Astrocyte (in vitro differentiated cells and primary cell): ENCODE measurements at regions not wholly inside any gene's neighbourhood (a gene's known extent, or its start where the extent isn't known, plus 50 kb on each side); places are given as distances from the start of the nearest gene placed in this dataset.

Experiments used
- DNase-seq: peaks from one replicate; pipeline ENCODE4 v3.0.0-alpha.2; 2010; ENCODE audit warnings: low read depth
- FAIRE-seq: peaks from 2 replicates; lab custom pipeline; 2011; peaks lifted over from hg19 to GRCh38; lab: Jason Lieb, UNC
- H2AFZ ChIP-seq: 2 replicates; pipeline ENCODE4 v1.6.0; 2012; ENCODE audit warnings: low read depth, low read length, inconsistent platforms
- H3K27ac ChIP-seq: 2 replicates; pipeline ENCODE4 v1.5.1; 2011; ENCODE audit warnings: low read depth, low read length, inconsistent platforms
- H3K27me3 ChIP-seq: 2 replicates; pipeline ENCODE4 v1.6.0; 2011; ENCODE audit warnings: low read length, inconsistent platforms; ENCODE audit not compliant: insufficient read depth
- H3K36me3 ChIP-seq: 2 replicates; pipeline ENCODE4 v1.5.1; 2011; ENCODE audit warnings: low read length, inconsistent platforms; ENCODE audit not compliant: insufficient read depth
- H3K4me1 ChIP-seq: 2 replicates; pipeline ENCODE4 v1.5.1; 2011; ENCODE audit warnings: low read length, inconsistent platforms; ENCODE audit not compliant: insufficient read depth
- H3K4me2 ChIP-seq: 2 replicates; pipeline ENCODE4 v1.6.0; 2012; ENCODE audit warnings: low read length, inconsistent platforms
- H3K4me3 ChIP-seq: 2 replicates; pipeline ENCODE4 v1.5.1; 2011; ENCODE audit warnings: low read depth, mild to moderate bottlenecking, low read length, inconsistent platforms; ENCODE audit not compliant: insufficient read depth
- H3K79me2 ChIP-seq: 2 replicates; pipeline ENCODE4 v1.6.0; 2012; ENCODE audit warnings: mild to moderate bottlenecking, low read length, inconsistent platforms; ENCODE audit not compliant: insufficient read depth
- H3K9ac ChIP-seq: 2 replicates; pipeline ENCODE4 v1.6.0; 2012; ENCODE audit warnings: mild to moderate bottlenecking, low read length, inconsistent platforms
- H3K9me3 ChIP-seq: 2 replicates; pipeline ENCODE4 v1.5.1; 2012; ENCODE audit warnings: low read depth, mild to moderate bottlenecking, low read length, inconsistent platforms; ENCODE audit not compliant: insufficient read depth
- H4K20me1 ChIP-seq: 2 replicates; pipeline ENCODE4 v1.6.0; 2012; ENCODE audit warnings: low read length, inconsistent platforms; ENCODE audit not compliant: insufficient read depth
- H3K27ac Mint-ChIP-seq: one replicate; pipeline ENCODE4 v1.8.0; 2021; ENCODE audit warnings: mild to moderate bottlenecking, mixed read lengths; ENCODE audit not compliant: unreplicated experiment
- H3K27me3 Mint-ChIP-seq: one replicate; pipeline ENCODE4 v1.8.0; 2021; ENCODE audit warnings: low read depth, mixed read lengths; ENCODE audit not compliant: unreplicated experiment
- H3K36me3 Mint-ChIP-seq: one replicate; pipeline ENCODE4 v1.8.0; 2021; ENCODE audit warnings: low read depth, mixed read lengths; ENCODE audit not compliant: unreplicated experiment
- H3K4me1 Mint-ChIP-seq: one replicate; pipeline ENCODE4 v1.8.0; 2021; ENCODE audit warnings: low read depth, mixed read lengths; ENCODE audit not compliant: unreplicated experiment
- H3K4me3 Mint-ChIP-seq: one replicate; pipeline ENCODE4 v1.8.0; 2021; ENCODE audit warnings: mild to moderate bottlenecking, moderate library complexity, mixed read lengths; ENCODE audit not compliant: unreplicated experiment
- H3K9me3 Mint-ChIP-seq: one replicate; pipeline ENCODE4 v1.8.0; 2021; ENCODE audit warnings: mild to moderate bottlenecking, mixed read lengths; ENCODE audit not compliant: unreplicated experiment
- EZH2 ChIP-seq: IDR thresholded peaks from 2 replicates; pipeline ENCODE4 v1.6.1; 2012; ENCODE audit warnings: mild to moderate bottlenecking, low read length, inconsistent platforms; ENCODE audit not compliant: insufficient read depth
- TF ChIP-seq, protein P1 (sequence below): IDR thresholded peaks from 2 replicates; pipeline ENCODE4 v1.5.1; 2011; ENCODE audit warnings: low read depth, mild to moderate bottlenecking, inconsistent platforms, low read length, moderate library complexity; ENCODE audit not compliant: insufficient read depth

DNA sequence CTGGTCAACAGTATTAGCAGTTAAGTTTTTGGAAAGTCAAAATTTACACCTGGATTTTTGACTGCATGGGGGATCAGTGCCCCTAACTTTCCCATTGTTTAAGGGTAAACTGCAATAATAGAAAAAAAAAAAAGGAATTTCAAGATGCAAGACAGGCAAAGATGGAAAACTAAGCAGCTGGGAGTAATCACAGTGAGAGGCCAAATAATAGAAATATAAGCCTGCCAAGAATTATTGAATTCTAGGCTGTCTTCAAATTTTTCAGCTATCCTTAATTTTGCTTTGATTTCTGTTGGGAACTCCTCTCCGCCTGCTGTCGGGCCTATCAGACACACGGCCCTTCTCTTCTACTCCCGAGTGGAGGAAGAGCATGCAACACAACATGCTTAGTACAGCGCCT, 215.5 kb upstream of the LMCD1 start:
- Histone ChIP-seq H3K4me2 (no peak overlapping the region), H3K9me3 (no peaks in the 10 kb centered on the region), H4K20me1 (no peaks in the 10 kb centered on the region), H3K79me2 (no peaks in the 10 kb centered on the region), H3K36me3 (no peaks in the 10 kb centered on the region), H3K9ac (no peak overlapping the region), H3K27me3 (no peaks in the 10 kb centered on the region), H3K4me3 (no peak overlapping the region), H3K27ac (no peak overlapping the region), H3K4me1 (no peaks in the 10 kb centered on the region), H2AFZ (no peak overlapping the region)
- TF ChIP-seq EZH2, result no peak
- TF ChIP-seq, protein P1, sequence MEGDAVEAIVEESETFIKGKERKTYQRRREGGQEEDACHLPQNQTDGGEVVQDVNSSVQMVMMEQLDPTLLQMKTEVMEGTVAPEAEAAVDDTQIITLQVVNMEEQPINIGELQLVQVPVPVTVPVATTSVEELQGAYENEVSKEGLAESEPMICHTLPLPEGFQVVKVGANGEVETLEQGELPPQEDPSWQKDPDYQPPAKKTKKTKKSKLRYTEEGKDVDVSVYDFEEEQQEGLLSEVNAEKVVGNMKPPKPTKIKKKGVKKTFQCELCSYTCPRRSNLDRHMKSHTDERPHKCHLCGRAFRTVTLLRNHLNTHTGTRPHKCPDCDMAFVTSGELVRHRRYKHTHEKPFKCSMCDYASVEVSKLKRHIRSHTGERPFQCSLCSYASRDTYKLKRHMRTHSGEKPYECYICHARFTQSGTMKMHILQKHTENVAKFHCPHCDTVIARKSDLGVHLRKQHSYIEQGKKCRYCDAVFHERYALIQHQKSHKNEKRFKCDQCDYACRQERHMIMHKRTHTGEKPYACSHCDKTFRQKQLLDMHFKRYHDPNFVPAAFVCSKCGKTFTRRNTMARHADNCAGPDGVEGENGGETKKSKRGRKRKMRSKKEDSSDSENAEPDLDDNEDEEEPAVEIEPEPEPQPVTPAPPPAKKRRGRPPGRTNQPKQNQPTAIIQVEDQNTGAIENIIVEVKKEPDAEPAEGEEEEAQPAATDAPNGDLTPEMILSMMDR, result no peak
- H3K4me1 Mint-ChIP-seq, result no peaks in the 10 kb centered on the region
- no peaks in the 10 kb centered on the region for H3K9me3 Mint-ChIP-seq
- DNase-seq, result no peak
- no peak overlapping the region for H3K4me3 Mint-ChIP-seq
- no peaks in the 10 kb centered on the region for H3K36me3 Mint-ChIP-seq
- no peak overlapping the region for H3K27ac Mint-ChIP-seq
- FAIRE-seq, result no peak
- H3K27me3 Mint-ChIP-seq, result no peaks in the 10 kb centered on the region

DNA sequence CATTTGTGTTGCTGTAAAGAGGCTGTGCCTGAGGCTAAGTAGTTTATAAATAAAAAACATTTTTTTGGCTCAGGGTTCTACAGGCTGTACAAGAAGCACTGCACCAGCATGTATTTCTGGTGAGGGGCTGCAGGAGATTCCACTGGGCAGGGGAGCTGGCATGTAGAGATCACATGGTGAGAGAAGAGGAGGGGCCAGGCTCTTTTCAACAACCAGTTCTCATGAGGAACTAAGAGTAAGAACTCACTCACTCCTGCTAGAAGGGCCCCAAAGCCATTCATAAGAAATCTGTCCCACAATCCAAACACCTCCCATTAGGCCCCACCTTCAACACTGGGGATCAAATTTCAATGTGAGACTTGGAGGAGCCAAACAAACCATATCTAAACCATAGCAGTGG, 214.9 kb upstream of the LMCD1 start:
- Histone ChIP-seq H3K4me3 (no peak overlapping the region), H2AFZ (no peak overlapping the region), H3K27ac (no peak overlapping the region), H3K27me3 (no peaks in the 10 kb centered on the region), H3K4me2 (no peak overlapping the region), H3K4me1 (no peaks in the 10 kb centered on the region), H3K9me3 (no peaks in the 10 kb centered on the region), H3K9ac (no peak overlapping the region), H4K20me1 (no peaks in the 10 kb centered on the region), H3K36me3 (no peaks in the 10 kb centered on the region), H3K79me2 (no peaks in the 10 kb centered on the region)
- Mint-ChIP-seq H3K4me1 (no peaks in the 10 kb centered on the region), H3K9me3 (no peaks in the 10 kb centered on the region), H3K27ac (no peak overlapping the region), H3K4me3 (no peak overlapping the region), H3K27me3 (peaks cover under 1% of the 10 kb centered on the region), H3K36me3 (no peaks in the 10 kb centered on the region)
- DNase-seq, result no peak
- TF ChIP-seq EZH2, result no peak
- TF ChIP-seq, protein P1, result no peak
- no peak for FAIRE-seq

DNA sequence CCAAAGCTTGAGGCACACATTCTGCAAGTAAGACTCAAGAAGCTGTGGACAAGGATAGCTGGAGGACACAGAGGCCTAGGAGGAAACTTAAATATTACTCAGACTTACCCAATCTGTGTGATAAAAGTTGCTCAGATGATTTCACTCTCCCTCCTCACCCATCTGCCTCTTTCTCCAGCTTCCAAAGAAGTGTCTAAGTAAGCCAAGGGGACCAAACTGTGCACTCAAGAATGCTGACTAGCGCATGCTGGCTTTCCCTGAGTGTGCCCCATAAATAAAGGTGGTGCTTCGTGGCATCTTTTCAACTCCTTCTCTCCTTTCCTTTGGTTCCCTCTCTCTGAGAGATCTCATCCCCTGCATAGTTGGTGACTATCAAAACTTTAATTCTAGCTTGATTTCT, 211.0 kb upstream of the LMCD1 start:
- Histone ChIP-seq H3K36me3 (no peaks in the 10 kb centered on the region), H3K9me3 (no peaks in the 10 kb centered on the region), H3K27ac (no peak overlapping the region), H3K27me3 (no peaks in the 10 kb centered on the region), H3K4me1 (no peaks in the 10 kb centered on the region), H3K4me2 (no peak overlapping the region), H3K79me2 (no peaks in the 10 kb centered on the region), H2AFZ (no peak overlapping the region), H4K20me1 (no peaks in the 10 kb centered on the region), H3K4me3 (no peak overlapping the region), H3K9ac (no peak overlapping the region)
- Mint-ChIP-seq H3K27ac (no peak overlapping the region), H3K4me3 (no peak overlapping the region), H3K4me1 (no peaks in the 10 kb centered on the region), H3K36me3 (no peaks in the 10 kb centered on the region), H3K27me3 (peaks cover 4% of the 10 kb centered on the region), H3K9me3 (no peaks in the 10 kb centered on the region)
- FAIRE-seq, result no peak
- DNase-seq, result no peak
- no peak for TF ChIP-seq EZH2
- TF ChIP-seq, protein P1, result no peak
